ENCODE measurements at regions not wholly inside any gene's neighbourhood (a gene's known extent, or its start where the extent isn't known, plus 50 kb on each side); places are given as distances from the start of the nearest gene placed in this dataset.
"Not testable (repeated sequence)": the region's sequence is repeated elsewhere in the genome, so short reads cannot be mapped to it uniquely, and the experiment has no call there.

GRCh38 chr14:105665951-105666277 is 139.5 kb downstream of the TMEM121 start:
- Histone ChIP-seq H3F3A (ENCODE audit: control insufficient read depth, insufficient read depth) (no peaks in the 10 kb centered on the region), H4K20me1 (ENCODE audit: control insufficient read depth, insufficient read depth, low read depth, low read length) (no peaks in the 10 kb centered on the region), H3K27ac (ENCODE audit: low read depth, low read length) (no peak overlapping the region), H3K36me3 (ENCODE audit: control insufficient read depth, low read length) (no peaks in the 10 kb centered on the region), H3K9me2 (replicated peaks; ENCODE audit: control insufficient read depth, low read length) (no peaks in the 10 kb centered on the region), H3K4me3 (ENCODE audit: low read length) (no peak overlapping the region), H3K27me3 (ENCODE audit: control insufficient read depth, low read length) (no peaks in the 10 kb centered on the region), H3K4me2 (ENCODE audit: low read length) (no peak overlapping the region), H3K4me1 (ENCODE audit: control insufficient read depth, low read length) (no peaks in the 10 kb centered on the region), H3K9me3 (ENCODE audit: control insufficient read depth, insufficient read depth, low read length) (no peaks in the 10 kb centered on the region), H3K79me2 (ENCODE audit: control insufficient read depth, low read length) (no peaks in the 10 kb centered on the region)
- TF ChIP-seq CTCF (IDR thresholded peaks at IDR 0.05; ENCODE audit: low read depth, low read length, poor library complexity, severe bottlenecking) (no peak), EZH2phosphoT487 (IDR thresholded peaks at IDR 0.05; ENCODE audit: borderline replicate concordance, low read length) (no peak)

GRCh38 chr14:105666420-105666819 is 140.0 kb downstream of the TMEM121 start:
- Histone ChIP-seq H3K36me3 (ENCODE audit: control insufficient read depth, low read length) (no peaks in the 10 kb centered on the region), H3K4me1 (ENCODE audit: control insufficient read depth, low read length) (no peaks in the 10 kb centered on the region), H3K4me2 (ENCODE audit: low read length) (no peak overlapping the region), H3K4me3 (ENCODE audit: low read length) (no peak overlapping the region), H3K79me2 (ENCODE audit: control insufficient read depth, low read length) (no peaks in the 10 kb centered on the region), H3K9me2 (replicated peaks; ENCODE audit: control insufficient read depth, low read length) (no peaks in the 10 kb centered on the region), H3K27me3 (ENCODE audit: control insufficient read depth, low read length) (no peaks in the 10 kb centered on the region), H3F3A (ENCODE audit: control insufficient read depth, insufficient read depth) (no peaks in the 10 kb centered on the region), H4K20me1 (ENCODE audit: control insufficient read depth, insufficient read depth, low read depth, low read length) (no peaks in the 10 kb centered on the region), H3K27ac (ENCODE audit: low read depth, low read length) (no peak overlapping the region), H3K9me3 (ENCODE audit: control insufficient read depth, insufficient read depth, low read length) (no peaks in the 10 kb centered on the region)
- TF ChIP-seq CTCF (IDR thresholded peaks at IDR 0.05; ENCODE audit: low read depth, low read length, poor library complexity, severe bottlenecking) (no peak), EZH2phosphoT487 (IDR thresholded peaks at IDR 0.05; ENCODE audit: borderline replicate concordance, low read length) (no peak)

DNA sequence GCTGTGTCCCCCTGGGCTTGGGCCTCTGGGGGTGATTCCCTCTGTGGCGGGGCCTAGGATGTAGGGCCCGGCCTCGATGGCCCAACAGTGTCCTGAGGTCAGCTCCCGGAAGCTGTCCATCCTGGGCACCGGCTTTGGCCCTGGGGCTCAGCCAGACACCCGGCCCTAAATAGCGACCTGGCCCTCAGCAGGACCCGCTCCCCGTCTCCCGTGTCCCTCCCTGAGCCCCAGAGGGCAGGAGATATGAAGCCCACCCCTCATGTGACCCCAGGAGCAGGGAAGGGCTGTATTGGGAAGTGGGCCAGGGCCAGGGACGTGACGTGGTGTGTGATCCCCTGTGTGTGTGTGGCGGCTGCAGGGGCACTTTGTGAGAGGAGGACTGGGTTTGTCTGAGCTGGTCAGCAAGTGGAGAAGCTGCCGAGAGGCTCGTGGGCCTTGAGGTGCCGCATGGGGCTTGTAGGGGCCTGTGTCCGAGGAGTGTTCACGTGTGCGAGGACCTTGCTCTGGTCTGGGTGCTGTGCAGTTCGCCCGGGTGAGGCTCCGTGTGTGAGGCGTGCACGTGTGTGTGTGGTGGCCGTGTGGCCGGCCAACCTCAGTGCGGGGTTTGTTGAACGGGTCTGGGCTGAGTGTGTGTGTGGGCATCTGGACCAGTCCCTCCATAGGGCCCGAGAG is 140.7 kb downstream of the TMEM121 start:
- H3F3A ChIP-seq (ENCODE audit: control insufficient read depth, insufficient read depth); H3K4me2 ChIP-seq (ENCODE audit: low read length); H3K27me3 ChIP-seq (ENCODE audit: control insufficient read depth, low read length); H3K27ac ChIP-seq (ENCODE audit: low read depth, low read length); H3K36me3 ChIP-seq (ENCODE audit: control insufficient read depth, low read length); H3K4me3 ChIP-seq (ENCODE audit: low read length); H3K4me1 ChIP-seq (ENCODE audit: control insufficient read depth, low read length); H3K9me2 ChIP-seq (replicated peaks; ENCODE audit: control insufficient read depth, low read length); H3K9me3 ChIP-seq (ENCODE audit: control insufficient read depth, insufficient read depth, low read length); H4K20me1 ChIP-seq (ENCODE audit: control insufficient read depth, insufficient read depth, low read depth, low read length); H3K79me2 ChIP-seq (ENCODE audit: control insufficient read depth, low read length): not testable (repeated sequence)

DNA sequence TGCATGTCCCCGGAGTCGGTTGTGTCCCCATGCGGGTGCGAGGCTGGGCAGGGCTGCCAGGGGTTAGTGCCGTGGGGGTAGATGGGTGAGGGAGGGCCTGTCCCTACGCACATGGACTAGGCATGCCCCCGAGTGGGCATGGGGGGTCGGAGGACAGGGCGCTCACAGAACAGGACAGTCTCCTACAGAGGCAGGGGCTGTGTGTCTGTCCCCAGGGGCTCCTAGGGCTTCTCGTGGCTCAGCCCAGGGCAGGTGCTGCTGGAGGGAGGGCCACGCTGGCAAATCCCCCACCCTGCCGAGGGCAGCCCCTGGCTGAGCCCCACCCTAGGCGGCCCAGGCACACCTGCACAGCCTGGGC is 141.3 kb downstream of the TMEM121 start:
- not testable (repeated sequence) for H3K4me3 ChIP-seq (ENCODE audit: low read length); H3K27ac ChIP-seq (ENCODE audit: low read depth, low read length)

DNA sequence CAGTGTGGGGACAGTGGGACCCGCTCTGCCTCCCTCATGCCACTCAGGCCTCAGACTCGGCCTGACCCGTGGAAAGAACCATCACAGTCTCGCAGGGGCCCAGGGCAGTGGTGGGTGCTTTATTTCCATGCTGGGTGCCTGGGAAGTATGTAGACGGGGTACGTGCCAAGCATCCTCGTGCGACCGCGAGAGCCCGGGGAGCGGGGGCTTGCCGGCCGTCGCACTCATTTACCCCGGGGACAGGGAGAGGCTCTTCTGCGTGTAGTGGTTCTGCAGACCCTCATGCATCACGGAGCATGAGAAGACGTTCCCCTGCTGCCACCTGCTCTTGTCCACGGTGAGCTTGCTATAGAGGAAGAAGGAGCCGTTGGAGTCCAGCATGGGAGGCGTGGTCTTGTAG is 141.6 kb downstream of the TMEM121 start:
- not testable (repeated sequence) for H3K27ac ChIP-seq (ENCODE audit: low read depth, low read length); H3K79me2 ChIP-seq (ENCODE audit: control insufficient read depth, low read length); H3F3A ChIP-seq (ENCODE audit: control insufficient read depth, insufficient read depth); H3K4me2 ChIP-seq (ENCODE audit: low read length); H3K9me2 ChIP-seq (replicated peaks; ENCODE audit: control insufficient read depth, low read length); H4K20me1 ChIP-seq (ENCODE audit: control insufficient read depth, insufficient read depth, low read depth, low read length); H3K4me1 ChIP-seq (ENCODE audit: control insufficient read depth, low read length); H3K4me3 ChIP-seq (ENCODE audit: low read length); H3K9me3 ChIP-seq (ENCODE audit: control insufficient read depth, insufficient read depth, low read length); H3K36me3 ChIP-seq (ENCODE audit: control insufficient read depth, low read length); H3K27me3 ChIP-seq (ENCODE audit: control insufficient read depth, low read length)

More for the DNA sequence above, 141.3 kb downstream of the TMEM121 start:
- not testable (repeated sequence) for H3K27me3 ChIP-seq (ENCODE audit: control insufficient read depth, low read length); H3K4me2 ChIP-seq (ENCODE audit: low read length); H3F3A ChIP-seq (ENCODE audit: control insufficient read depth, insufficient read depth); H4K20me1 ChIP-seq (ENCODE audit: control insufficient read depth, insufficient read depth, low read depth, low read length); H3K4me1 ChIP-seq (ENCODE audit: control insufficient read depth, low read length); H3K9me2 ChIP-seq (replicated peaks; ENCODE audit: control insufficient read depth, low read length); H3K36me3 ChIP-seq (ENCODE audit: control insufficient read depth, low read length); H3K79me2 ChIP-seq (ENCODE audit: control insufficient read depth, low read length); H3K9me3 ChIP-seq (ENCODE audit: control insufficient read depth, insufficient read depth, low read length)

DNA sequence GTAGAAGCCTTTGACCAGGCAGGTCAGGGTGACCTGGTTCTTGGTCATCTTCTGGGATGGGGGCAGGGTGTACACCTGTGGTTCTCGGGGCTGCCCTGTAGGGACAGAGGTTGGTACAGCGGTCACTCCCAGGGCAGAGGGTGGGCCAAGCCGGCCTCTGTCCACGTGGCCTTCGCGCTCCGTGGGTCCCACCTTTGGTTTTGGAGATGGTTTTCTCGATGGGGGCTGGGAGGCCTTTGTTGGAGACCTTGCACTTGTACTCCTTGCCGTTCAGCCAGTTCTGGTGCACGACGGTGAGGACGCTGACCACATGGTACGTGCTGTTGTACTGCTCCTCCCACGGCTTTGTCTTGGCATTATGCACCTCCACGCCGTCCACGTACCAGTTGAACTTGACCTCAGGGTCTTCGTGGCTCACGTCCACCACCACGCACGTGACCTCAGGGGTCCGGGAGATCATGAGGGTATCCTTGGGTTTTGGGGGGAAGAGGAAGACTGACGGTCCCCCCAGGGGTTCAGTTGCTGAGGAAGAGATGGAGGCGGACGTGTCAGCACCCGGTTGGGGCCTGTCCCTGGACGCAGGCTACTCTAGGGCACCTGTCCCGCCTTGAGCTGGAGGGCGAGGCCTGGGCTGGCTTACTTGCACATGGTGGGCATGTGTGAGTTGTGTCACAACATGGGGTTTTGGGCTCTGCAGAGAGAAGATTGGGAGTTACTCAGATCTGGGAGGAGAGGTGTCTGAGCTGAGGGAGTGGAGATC is 142.3 kb downstream of the TMEM121 start:
- not testable (repeated sequence) for H3K36me3 ChIP-seq (ENCODE audit: control insufficient read depth, low read length); H4K20me1 ChIP-seq (ENCODE audit: control insufficient read depth, insufficient read depth, low read depth, low read length); H3K27me3 ChIP-seq (ENCODE audit: control insufficient read depth, low read length); H3K79me2 ChIP-seq (ENCODE audit: control insufficient read depth, low read length); H3K4me3 ChIP-seq (ENCODE audit: low read length); H3K4me1 ChIP-seq (ENCODE audit: control insufficient read depth, low read length); H3K9me2 ChIP-seq (replicated peaks; ENCODE audit: control insufficient read depth, low read length); H3K4me2 ChIP-seq (ENCODE audit: low read length); H3K27ac ChIP-seq (ENCODE audit: low read depth, low read length); H3K9me3 ChIP-seq (ENCODE audit: control insufficient read depth, insufficient read depth, low read length); H3F3A ChIP-seq (ENCODE audit: control insufficient read depth, insufficient read depth)

All from DOHH2 (cell line).